NT2/D1 (cell line): ENCODE measurements at regions not wholly inside any gene's neighbourhood (a gene's known extent, or its start where the extent isn't known, plus 50 kb on each side); places are given as distances from the start of the nearest gene placed in this dataset.

Experiments used
- YY1 ChIP-seq: IDR thresholded peaks from 2 replicates; pipeline ENCODE4 v1.6.1; 2011; ENCODE audit not compliant: insufficient read length, insufficient read depth
- ZNF274 ChIP-seq: IDR thresholded peaks from 2 replicates; pipeline ENCODE4 v1.6.1; 2011; ENCODE audit warnings: mild to moderate bottlenecking, low read depth, low read length

DNA sequence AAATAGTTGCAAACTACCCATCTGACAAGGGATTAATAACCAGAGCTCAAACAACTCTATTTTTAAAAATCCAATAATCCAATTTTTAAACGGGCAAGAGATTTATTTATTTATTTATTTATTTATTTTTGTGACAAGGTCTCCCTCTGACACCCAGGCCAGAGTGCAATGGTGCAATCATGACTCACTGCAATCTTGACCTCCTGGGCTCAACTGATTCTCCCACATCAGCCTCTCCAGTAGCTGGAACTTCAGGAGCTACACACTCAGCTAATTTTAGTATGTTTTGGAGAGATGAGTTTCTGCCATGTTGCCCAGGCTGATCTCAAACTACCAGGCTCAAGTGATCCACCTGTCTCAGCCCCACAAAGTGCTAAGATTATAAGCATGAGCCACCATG is 267.2 kb upstream of the BLID start:
- TF ChIP-seq YY1 = no peak
- TF ChIP-seq ZNF274 = no peak
